Heart left ventricle (tissue), 16 donors: ENCODE measurements at regions not wholly inside any gene's neighbourhood (a gene's known extent, or its start where the extent isn't known, plus 50 kb on each side); places are given as distances from the start of the nearest gene placed in this dataset.

Source experiments
- ATAC-seq, 4 donors: fragments of 200-7000 bp; cut with Tn5 transposase; one replicate each; pipeline ENCODE4 v1.9.1; 2020 to 2022; ENCODE audit warnings: moderate library complexity in 4 of 4, mild to moderate bottlenecking in 3 of 4, moderate number of reproducible peaks in 1 of 4
- DNase-seq, 5 donors: peaks; one replicate each; pipeline ENCODE4 v3.0.0-alpha.2; 2020
- H3K27ac ChIP-seq, 12 donors: fragments of 200-600 bp; sonication (generic) in 4 of 12; one replicate each; pipeline versions ENCODE4 v1.5.0 to v1.8.0; 2016 to 2022; ENCODE audit warnings: mild to moderate bottlenecking in 2 of 12
- H3K27me3 ChIP-seq, 9 donors: fragments of 200-600 bp; sonication (generic) in 2 of 9; one replicate each; pipeline versions ENCODE4 v1.5.1 to v1.8.0; 2016 to 2022; ENCODE audit warnings: mild to moderate bottlenecking in 3 of 9
- H3K36me3 ChIP-seq, 9 donors: fragments of 200-600 bp; sonication (generic) in 2 of 9; one replicate each; pipeline versions ENCODE4 v1.5.0 to v1.8.0; 2018 to 2022; ENCODE audit warnings: mild to moderate bottlenecking in 2 of 9
- H3K4me1 ChIP-seq, 12 donors: fragments of 200-600 bp; sonication (generic) in 4 of 12; one replicate each; pipeline versions ENCODE4 v1.5.0 to v1.8.0; 2016 to 2022; ENCODE audit warnings: mild to moderate bottlenecking in 3 of 12
- H3K4me3 ChIP-seq, 12 donors: fragments of 200-600 bp; sonication (generic) in 4 of 12; one replicate each; pipeline versions ENCODE4 v1.5.0 to v1.8.0; 2017 to 2022; ENCODE audit warnings: mild to moderate bottlenecking in 9 of 12, moderate library complexity in 4 of 12
- H3K9me3 ChIP-seq, 12 donors: fragments of 200-600 bp; sonication (generic) in 4 of 12; one replicate each; pipeline versions ENCODE4 v1.5.0 to v1.8.0; 2016 to 2022; ENCODE audit warnings: mild to moderate bottlenecking in 1 of 12
- POLR2A ChIP-seq, 2 donors: fragments of 450-650 bp; IDR thresholded peaks; one replicate each; pipeline ENCODE4 v1.6.1; 2017; ENCODE audit warnings: antibody characterized with exemption in 2 of 2, mild to moderate bottlenecking in 2 of 2, moderate library complexity in 2 of 2
- WGBS, 4 donors: extraction: QIAGEN DNeasy Blood & Tissue Kit in 2 of 4; methylation state at CpG; one replicate each; pipeline versions ENCODE4 v1.1.5 to v1.1.7; 2013 to 2018; 5-methylcytosine and 5-hydroxymethylcytosine counted together
- intact Hi-C, 10 donors: fragments of 100-400 bp; cut with DNase I; formaldehyde crosslinking; loops; one replicate each; pipeline versions ENCODE4 v1.11.1 to v1.14.2; 2022
- TF ChIP-seq, protein P1 (sequence below), 12 donors: fragments of 200-600 bp; sonication (generic) in 4 of 12; IDR thresholded peaks; one replicate each; pipeline versions ENCODE4 v1.5.0 to v1.8.0; 2018 to 2022; ENCODE audit warnings: antibody characterized with exemption in 12 of 12, mild to moderate bottlenecking in 5 of 12
- donor health status: ischemic (EF 13 %, LVEDD 7.1; RV severe dilation, severe dysfunction).
- donor health status: healthy with polysubstance abuse.
- donor health status: DM: no; HTN: yes; CAD: no.
- donor health status: DM: no; HTN: no; CAD: no.
- donor health status: ischemic (EF 25% LVEDD 6.9; RV normal size, moderate dysfunction).
- donor health status: ischemic (EF 25% LVEDD 5.7; RV mildly dilated, moderate dysfunction).
- donor health status: healthy.
- donor health status: DM: yes; HTN: yes; CAD: no.
- donor health status: ischemic (EF 35%, LVEDD 5.7; RV mildly dilated, moderate dysfunction).
- donor health status: nonischemic (EF 11% LVEDD 7.7; RV severe dilation, severe dysfunction).
- donor health status: DM: yes; HTN: yes; CAD: no.
- donor health status: PGD.
- donor health status: ischemic (EF 29% LVEDD 5.4; RV normal size, mild dysfunction).
- donor health status: nonischemic (EF 23%, LVEDD 6.1; RV moderate dilation, normal function).

DNA sequence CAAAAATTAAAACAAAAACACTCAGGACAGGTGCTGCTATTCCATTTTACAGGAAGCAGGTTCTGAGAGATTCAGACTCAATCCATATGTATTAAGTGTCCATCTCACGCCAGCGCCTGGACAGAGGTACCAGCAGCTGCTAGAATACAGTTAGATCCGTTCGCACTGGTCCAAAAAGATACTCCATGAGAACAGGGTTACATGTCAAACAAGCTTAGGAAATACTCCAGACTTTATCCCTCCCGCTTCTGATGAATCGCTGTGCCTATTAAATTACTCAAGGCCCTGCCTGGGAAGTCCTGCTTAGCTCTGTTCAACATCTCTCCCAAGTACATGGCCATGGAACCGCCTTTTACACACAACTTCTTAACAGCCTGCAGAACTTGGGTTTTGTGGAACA lies 50.2 kb upstream of the SLC35C1 start:
- 57 to 66% (median 62%) methylated on average over 7 of the region's 7 CpGs for WGBS, 4 donors
- Histone ChIP-seq H3K27ac (peak overlapping the region in 11 of 12 donors; percentile 6 to 53 (median 40)), H3K4me3 (no peak overlapping the region), H3K4me1 (peaks cover 0 to 24% (median 13%) of the 10 kb centered on the region in 12 donors), H3K36me3 (no peaks in the 10 kb centered on the region), H3K9me3 (no peaks in the 10 kb centered on the region), H3K27me3 (no peaks in the 10 kb centered on the region)
- intact Hi-C loops = loop anchor here in 1 of 10 donors (10.0 kb wide), 1 partner anchor 90 kb away; the partner anchor contains the start of gene CHST1
- peak; percentile 11 to 32 (median 15) for ATAC-seq
- DNase-seq = no peak
- TF ChIP-seq, protein P1, sequence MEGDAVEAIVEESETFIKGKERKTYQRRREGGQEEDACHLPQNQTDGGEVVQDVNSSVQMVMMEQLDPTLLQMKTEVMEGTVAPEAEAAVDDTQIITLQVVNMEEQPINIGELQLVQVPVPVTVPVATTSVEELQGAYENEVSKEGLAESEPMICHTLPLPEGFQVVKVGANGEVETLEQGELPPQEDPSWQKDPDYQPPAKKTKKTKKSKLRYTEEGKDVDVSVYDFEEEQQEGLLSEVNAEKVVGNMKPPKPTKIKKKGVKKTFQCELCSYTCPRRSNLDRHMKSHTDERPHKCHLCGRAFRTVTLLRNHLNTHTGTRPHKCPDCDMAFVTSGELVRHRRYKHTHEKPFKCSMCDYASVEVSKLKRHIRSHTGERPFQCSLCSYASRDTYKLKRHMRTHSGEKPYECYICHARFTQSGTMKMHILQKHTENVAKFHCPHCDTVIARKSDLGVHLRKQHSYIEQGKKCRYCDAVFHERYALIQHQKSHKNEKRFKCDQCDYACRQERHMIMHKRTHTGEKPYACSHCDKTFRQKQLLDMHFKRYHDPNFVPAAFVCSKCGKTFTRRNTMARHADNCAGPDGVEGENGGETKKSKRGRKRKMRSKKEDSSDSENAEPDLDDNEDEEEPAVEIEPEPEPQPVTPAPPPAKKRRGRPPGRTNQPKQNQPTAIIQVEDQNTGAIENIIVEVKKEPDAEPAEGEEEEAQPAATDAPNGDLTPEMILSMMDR (IDR thresholded peaks at IDR 0.05) = no peak
- TF ChIP-seq POLR2A (IDR thresholded peaks at IDR 0.05) = no peak

DNA sequence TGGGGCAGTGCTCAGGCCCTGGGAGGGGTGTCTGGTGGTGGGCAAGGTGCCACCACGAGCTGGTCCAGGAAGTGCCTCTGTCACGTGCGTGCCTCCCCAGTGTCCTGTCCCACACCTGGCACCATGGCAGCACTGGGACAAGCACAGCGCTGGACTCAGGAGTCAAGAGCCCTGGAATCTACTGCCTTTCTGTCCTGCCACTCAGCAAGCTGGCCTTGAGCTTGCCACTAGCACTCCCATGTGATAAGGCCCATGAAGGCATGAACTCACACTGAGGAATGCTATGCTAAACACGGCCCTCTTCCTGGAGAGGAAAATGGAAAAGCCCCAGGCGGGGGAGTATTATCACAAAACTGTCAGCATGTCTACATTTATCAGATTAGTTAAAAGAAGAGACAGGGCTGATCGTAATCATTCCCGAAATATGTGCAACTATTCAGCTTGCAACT lies 50.7 kb upstream of the SLC35C1 start:
- ATAC-seq (peak; percentile 89 to 96 (median 92)), DNase-seq (peak; percentile 39 to 84 (median 73))
- Histone ChIP-seq H3K9me3 (no peaks in the 10 kb centered on the region), H3K27ac (peak overlapping the region in 11 of 12 donors; percentile 6 to 53 (median 46)), H3K27me3 (no peaks in the 10 kb centered on the region), H3K4me3 (no peak overlapping the region), H3K4me1 (peaks cover 0 to 24% (median 13%) of the 10 kb centered on the region in 12 donors), H3K36me3 (no peaks in the 10 kb centered on the region)
- WGBS, 4 donors = 17 to 26% (median 22%) methylated on average over 8 of the region's 8 CpGs
- intact Hi-C loops = loop anchor here in 1 of 10 donors (10.0 kb wide), 1 partner anchor 89 kb away; the partner anchor contains the start of gene CHST1
- TF ChIP-seq, protein P1 (IDR thresholded peaks at IDR 0.05) = no peak
- no peak for TF ChIP-seq POLR2A (IDR thresholded peaks at IDR 0.05)

DNA sequence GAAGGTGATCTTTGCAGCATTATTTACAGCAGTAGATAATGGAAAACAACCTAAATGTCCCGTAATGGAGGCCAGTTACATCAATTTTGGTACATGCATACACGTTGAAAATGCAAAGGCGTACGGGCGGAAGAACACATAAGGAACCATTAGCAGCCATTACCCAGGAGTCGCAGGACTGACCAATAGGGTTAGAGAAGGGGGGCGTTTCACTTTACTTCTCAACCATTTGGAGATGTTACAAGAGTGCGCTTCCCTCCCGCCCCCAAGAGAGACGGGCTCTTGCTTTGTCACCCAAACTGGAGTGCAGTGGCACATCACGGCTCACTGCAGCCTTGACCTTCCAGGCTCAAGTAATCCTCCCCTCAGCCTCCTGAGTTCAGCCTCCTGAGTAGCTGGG lies 52.8 kb upstream of the SLC35C1 start:
- Histone ChIP-seq H3K4me3 (no peak overlapping the region), H3K4me1 (peaks cover 0 to 29% (median 13%) of the 10 kb centered on the region in 12 donors), H3K36me3 (no peaks in the 10 kb centered on the region), H3K27me3 (no peaks in the 10 kb centered on the region), H3K9me3 (no peaks in the 10 kb centered on the region), H3K27ac (no peak overlapping the region)
- ATAC-seq = no peak
- no peak for TF ChIP-seq POLR2A (IDR thresholded peaks at IDR 0.05)
- TF ChIP-seq, protein P1 (IDR thresholded peaks at IDR 0.05) = no peak
- intact Hi-C loops = loop anchor here in 1 of 10 donors (10.0 kb wide), 1 partner anchor 87 kb away; the partner anchor contains the start of gene CHST1
- 91 to 96% (median 93%) methylated on average over 11 of the region's 11 CpGs for WGBS, 4 donors
- DNase-seq = no peak

DNA sequence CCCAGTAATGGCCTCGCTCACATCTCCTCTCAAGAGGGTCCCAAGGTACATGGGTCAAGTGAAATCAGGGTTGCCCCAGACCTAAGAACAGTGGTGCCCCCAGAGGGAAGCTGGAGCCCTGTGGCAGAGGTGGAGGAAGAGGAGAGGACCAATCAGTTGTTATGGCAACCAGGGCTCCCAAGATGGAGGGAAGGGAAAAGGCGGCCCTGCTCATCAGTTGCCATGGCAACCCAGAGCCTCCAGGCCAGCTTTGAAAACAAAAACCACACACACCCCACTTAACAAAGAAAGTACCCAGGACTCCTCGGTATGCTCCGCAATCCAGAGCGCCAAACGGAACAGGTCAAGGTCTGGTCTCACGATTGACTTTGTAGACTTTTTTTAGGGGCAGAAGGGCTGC lies 53.5 kb upstream of the SLC35C1 start:
- WGBS, 4 donors = 74 to 86% (median 84%) methylated on average over 7 of the region's 7 CpGs
- no peaks in the 10 kb centered on the region for H3K36me3 ChIP-seq
- H3K27ac ChIP-seq = no peak overlapping the region
- ATAC-seq = no peak
- no peak for DNase-seq
- intact Hi-C loops = loop anchor here in 1 of 10 donors (10.0 kb wide), 1 partner anchor 87 kb away; the partner anchor contains the start of gene CHST1
- no peaks in the 10 kb centered on the region for H3K27me3 ChIP-seq
- no peaks in the 10 kb centered on the region for H3K9me3 ChIP-seq
- H3K4me1 ChIP-seq = peaks cover 0 to 36% (median 13%) of the 10 kb centered on the region in 12 donors
- TF ChIP-seq, protein P1 (IDR thresholded peaks at IDR 0.05) = no peak
- no peak for TF ChIP-seq POLR2A (IDR thresholded peaks at IDR 0.05)
- no peak overlapping the region for H3K4me3 ChIP-seq
